HG02610 (cell line): ENCODE measurements at regions not wholly inside any gene's neighbourhood (a gene's known extent, or its start where the extent isn't known, plus 50 kb on each side); places are given as distances from the start of the nearest gene placed in this dataset.

Source experiments
- ATAC-seq: cut with Tn5 transposase; IDR thresholded peaks from one replicate; pipeline ENCODE4 v1.9.1; 2021; ENCODE audit warnings: mild to moderate bottlenecking, moderate library complexity; ENCODE audit not compliant: unreplicated experiment

- no peak for ATAC-seq
Measured at GRCh38 chr22:49366437-49366836, 461.2 kb downstream of the BRD1 start.

DNA sequence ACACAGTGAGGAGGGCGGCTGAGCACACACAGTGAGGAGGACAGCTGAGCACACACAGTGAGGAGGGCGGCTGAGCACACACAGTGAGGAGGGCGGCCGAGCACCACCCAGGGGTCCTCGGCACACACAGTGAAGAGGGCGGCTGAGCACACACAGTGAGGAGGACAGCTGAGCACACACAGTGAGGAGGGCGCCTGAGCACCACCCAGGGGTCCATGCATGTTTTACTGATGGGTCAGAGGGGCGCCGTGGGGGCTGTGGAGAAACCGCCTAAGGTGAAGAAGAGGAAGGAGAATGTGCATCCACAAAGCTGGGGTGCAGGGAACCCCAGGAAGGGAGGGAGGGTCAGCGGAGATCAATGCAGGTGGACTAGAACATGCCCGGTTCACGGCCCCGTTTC is 461.8 kb downstream of the BRD1 start:
- ATAC-seq, result no peak

DNA sequence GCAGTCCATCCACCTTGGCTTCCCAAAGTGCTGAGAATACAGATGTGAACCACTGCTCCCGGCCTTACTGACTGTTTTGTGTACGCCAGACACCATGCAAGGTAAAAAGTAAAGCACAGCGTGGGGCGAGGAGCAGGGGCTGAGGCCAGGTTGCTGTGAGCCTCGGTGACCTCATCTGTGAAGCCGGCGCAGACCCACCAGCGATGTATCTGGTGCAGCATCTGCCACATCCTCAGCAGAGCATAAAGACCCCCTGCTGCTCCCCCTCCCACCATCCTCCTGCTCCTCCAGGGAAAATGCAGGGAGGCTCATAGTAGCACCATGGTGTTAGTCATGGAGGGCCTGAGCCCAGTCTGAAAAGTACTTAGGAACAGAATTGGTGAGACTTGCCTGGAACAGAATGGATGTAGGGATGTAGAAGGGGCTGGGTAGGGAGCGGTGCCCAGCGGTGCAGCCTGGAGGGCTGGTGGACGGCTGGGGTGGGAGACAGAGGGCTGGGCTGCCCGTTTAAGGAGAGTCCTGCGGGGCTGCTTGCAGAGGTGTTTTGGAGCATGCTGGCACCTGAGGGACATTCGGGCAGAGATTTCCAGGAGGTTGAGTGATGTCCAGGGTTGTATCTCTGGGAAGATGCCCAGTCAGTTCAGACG is 462.4 kb downstream of the BRD1 start:
- no peak for ATAC-seq

DNA sequence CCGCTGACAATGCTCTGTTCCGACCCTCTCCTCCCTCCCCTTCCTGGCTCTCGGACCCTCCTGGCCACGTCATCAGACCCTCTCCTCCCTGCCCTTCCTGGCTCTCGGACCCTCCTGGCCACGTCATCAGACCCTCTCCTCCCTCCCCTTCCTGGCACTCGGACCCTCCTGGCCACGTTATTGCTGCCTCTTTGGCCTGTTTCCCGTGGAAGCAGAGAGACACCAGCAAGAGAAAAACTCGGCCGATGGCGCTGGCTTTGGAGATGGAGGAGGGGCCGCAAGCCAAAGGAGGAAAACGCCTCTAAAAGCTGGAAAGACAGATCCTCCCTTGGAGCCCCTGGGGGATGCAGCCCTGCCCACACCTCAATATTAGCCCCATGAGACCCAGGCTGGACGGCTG is 463.3 kb downstream of the BRD1 start:
- ATAC-seq, result no peak

DNA sequence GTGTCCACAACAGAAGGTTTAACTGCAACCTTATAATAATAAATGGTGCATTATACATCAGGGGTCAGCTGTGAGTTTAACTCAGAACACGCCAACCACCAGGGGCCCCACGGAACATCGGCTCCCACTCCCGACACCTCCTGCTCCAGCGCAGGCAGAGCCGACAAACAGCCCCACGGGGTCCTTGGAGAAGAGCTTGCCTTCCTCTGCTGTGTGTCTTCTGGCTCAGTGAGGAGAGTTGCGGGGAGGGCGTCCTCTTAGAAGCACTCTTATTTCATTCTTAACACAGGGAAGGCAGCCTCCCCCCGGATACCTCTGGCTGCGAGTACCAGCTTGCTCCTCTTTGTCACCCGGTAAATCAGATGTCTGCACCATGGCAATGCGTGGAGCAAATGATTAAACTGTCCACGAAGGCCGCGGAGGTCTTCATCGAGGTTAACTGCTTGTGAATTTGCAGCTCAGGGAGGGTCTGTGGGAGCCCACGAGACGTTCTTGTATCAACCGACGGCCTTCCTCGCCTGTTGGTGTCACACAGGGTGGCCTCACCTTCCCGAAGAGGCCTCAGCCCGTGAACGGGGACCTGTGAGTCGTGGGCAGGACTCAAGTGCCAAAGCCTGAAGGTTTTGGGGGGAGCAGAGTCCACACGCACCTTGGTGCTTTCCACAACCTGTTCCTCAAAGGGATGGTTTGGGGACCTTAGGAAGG is 464.0 kb downstream of the BRD1 start:
- ATAC-seq, result no peak

DNA sequence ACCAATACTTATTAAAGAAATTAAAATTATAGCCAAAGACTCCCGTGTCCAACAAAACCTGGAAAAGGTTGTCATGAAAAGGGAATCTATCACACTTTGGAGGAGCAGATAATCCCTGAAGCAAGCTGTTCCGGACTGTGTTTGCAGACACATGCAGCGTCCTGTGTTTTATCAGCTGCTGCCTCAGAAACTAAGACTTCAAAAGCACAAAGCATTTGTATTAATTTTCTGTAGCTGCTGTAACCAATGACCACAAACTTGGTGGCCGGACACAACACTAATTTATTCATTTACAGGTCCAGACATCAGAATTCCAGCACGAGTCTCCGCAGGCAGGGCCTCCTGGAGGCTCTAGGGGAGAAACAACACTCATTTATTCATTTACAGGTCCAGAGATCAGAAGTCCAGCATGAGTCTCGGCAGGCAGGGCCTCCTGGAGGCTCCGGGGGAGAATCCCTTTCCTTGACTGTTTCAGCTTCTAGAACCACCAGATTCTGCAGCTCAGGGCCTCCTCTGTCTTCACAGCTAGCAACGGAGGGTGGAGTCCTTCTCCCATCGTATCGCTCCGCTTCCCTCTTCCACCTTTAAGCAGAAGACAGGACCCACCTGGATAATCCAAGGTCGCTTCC is 465.3 kb downstream of the BRD1 start:
- no peak for ATAC-seq

DNA sequence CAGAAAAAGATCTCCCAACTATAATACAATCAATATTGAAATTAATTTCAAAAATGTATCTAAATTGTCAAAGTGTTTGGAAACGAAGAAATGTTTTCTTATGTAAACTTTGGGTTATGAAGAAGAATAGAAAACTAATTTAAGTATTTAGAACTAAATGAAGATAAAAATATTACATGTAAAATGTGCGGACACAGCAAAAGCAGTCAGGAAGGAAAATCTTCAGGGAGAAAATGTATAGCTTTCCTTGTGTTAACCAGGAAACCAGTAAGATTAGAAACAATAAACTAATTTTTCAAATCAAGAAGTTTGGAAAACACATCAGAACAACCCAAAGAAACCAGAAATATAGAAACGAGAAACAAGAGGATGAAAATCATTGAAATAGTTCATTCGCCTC is 466.5 kb downstream of the BRD1 start:
- no peak for ATAC-seq

DNA sequence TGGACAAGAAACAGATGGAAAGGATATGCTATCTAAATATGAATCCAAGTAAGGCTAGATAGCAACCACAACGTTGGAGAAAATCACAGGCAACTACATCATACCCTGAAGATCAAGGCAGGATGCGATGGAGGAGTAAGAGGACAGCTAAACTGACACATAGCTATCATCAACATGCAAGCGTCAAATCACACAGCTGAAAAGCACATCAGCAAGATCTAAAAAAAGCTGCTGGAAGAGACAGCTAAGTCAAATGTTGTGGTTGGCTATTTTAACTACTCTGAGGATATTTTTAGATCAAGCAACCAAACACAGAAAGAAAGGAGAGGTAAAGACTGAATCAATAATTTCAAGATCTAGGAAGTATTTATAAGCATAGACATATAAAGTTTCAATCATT is 466.9 kb downstream of the BRD1 start:
- no peak for ATAC-seq

DNA sequence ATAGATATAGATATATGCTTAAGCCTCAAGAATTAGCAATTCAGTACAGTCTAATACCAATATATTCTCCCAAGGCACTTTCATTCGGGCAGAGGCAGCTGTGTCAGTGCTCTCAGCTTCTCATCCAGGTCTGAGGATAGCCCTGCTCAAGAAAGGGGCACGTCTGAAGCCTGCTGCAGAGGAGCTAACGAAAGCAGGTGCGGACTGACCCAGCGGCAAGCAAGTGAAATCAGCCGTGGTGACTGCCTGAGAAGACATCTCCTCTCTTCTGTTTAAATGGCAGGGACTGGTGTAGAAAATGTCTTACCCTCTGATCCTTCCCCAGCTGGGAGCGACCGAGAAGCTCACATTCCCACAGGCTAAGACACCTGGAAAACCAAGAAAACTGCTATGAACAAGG is 468.6 kb downstream of the BRD1 start:
- no peak for ATAC-seq

- no peak for ATAC-seq
Measured at GRCh38 chr22:49357661-49358440, 469.8 kb downstream of the BRD1 start.

DNA sequence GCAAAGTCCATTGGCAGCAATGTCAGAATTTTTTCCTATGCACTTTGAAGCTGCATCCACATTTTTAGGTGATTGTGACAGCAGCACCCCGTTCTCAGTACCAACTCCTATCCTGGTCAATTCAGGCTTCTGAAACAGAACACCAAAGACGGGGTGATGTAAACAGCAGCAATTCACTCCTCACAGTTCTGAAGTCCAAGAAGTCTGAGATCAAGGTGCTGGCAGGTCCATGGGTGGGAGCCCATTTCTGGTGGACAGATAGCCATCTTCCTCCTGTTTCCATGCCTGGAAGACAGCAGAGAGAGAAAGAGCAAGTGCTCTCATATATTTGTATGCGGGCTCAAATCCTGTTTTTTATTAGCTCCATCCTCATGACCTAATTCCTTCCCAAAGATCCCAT is 471.2 kb downstream of the BRD1 start:
- ATAC-seq, result no peak

DNA sequence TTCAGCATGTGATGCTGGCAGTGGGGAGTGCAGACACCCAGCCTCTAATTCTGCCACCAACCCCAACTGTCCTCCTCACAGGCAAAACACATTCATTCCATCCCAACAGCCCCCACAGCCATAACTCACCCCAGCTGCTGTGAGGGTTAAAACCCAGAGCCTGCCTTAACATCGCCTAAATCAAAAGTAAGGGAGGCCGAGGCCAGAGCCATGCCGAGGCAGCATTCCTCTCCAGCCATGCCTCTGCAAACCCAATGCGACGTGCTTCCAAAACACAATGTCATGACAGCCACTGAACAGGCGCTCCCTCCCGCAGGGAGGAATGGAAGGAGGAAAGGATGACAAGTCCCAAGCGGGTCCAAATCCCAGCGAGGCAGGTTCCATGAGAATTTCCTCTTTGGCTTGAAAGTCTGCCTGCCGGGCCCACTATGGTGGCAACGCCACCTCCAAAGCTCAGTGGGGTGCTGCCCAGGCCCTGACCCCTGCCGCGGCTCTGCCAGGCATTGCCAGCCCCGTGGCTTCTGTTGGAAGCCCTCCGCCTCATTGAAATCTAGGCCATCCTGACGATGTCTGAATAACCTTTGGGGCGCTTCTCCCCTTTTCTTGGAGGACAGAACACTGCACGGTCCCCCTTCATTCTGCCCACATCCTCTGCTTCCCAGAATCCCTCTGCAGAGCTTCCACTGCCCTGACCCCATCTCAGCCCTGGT is 472.3 kb downstream of the BRD1 start:
- no peak for ATAC-seq

GRCh38 chr22:49354516-49355210 is 473.0 kb downstream of the BRD1 start:
- ATAC-seq, result no peak

DNA sequence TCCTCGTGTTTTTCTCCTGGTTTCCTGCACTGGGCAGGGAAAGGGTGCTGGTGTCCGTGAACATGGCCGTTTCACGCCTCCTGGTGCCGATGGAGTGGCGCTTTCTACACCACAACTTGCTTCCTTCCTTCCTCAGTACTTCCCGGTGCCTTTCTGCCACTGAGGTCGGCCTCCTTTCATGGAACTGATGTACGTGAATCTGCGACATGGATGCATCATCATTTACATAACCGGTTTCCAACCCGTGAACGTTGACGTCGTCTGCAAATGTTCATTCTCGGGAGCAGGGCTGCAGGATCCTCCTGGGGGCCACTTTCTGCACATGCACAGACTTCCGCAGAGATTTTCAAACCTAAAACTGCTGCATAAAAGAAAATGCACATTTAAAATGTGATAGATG is 474.4 kb downstream of the BRD1 start:
- no peak for ATAC-seq

DNA sequence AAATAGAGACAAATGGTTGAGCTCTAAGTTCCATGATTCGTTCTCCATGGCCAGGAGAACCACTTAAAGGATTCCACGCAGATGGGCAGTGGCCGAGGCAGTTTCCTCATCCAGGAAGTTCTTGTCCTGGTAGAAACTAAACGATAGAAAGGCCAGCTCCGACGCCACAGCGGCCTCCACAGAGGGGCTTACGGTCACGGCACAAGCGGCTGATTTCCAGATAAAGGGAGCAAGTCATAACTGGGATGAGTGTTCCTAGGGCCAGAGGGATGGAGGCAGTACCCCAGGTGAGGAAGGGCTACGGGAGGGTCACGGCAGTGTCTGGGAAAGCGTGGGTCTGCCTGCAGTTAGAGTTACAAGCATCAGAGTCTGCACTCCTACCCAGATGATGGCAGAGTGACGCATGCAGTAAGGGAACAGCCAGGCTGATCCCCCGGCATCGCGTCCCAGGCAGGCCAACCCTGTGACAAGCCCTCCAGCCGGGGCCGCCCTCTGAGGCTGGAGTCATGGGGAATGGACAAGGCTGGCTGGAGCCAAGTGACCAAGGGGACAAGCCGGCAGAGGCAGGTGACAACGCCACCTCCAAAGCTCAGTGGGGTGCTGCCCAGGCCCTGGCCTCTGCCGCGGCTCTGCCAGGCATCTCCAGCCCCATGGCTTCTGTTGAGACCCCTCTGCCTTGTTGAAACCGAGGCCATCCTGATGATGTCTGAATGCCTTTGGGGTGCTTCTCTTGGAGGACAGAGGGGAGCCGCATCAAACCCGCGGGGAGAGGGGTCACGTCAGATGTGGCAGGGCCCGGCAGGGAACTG is 475.1 kb downstream of the BRD1 start:
- ATAC-seq, result no peak

GRCh38 chr22:49351761-49352227 is 475.9 kb downstream of the BRD1 start:
- no peak for ATAC-seq

DNA sequence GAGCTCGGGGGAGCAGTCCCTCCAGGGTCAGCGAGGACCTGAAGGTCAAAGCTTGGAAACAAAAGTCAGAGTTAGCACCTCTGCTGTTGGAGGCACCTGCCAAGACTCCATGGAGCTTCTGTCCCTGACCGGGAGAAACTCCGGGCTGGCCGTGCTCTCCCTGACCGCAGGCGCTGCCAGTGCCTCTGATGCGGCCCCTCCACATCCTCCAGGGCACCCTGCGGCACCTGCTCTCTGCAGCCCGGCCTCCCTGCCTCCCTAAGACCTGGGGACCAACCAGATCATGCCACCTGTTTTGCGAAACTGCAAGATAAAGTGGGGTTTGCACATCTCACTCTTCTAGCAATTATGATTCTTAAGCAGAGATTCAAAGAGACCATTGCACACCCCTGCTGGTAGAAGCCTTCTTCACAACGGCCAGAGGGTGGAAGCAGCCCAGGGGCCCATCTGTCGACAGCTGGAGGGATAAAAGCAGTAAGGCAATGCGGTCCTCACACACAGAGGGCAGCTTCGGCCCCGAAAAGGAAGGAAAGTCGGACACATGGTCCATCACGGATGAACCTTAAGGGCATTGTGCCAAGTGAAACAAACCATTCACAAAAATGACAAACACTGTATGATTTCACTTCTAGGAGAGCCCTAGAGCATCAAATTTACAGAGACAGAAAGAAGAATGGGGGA is 477.1 kb downstream of the BRD1 start:
- ATAC-seq, result no peak

GRCh38 chr22:49349841-49350381 is 477.8 kb downstream of the BRD1 start:
- ATAC-seq, result no peak
